Activated CD8-positive, alpha-beta T cell treated with anti-CD3 and anti-CD28 coated beads for 36 hours (primary cell): ENCODE measurements at regions not wholly inside any gene's neighbourhood (a gene's known extent, or its start where the extent isn't known, plus 50 kb on each side); places are given as distances from the start of the nearest gene placed in this dataset.
"Not testable (repeated sequence)": the region's sequence is repeated elsewhere in the genome, so short reads cannot be mapped to it uniquely, and the experiment has no call there.

Experiments used
- ATAC-seq: fragments of 200-7000 bp; cut with Tn5 transposase; one replicate; pipeline ENCODE4 v1.10.0; 2021; ENCODE audit warnings: mild to moderate bottlenecking, moderate library complexity
- CTCF ChIA-PET: fragments of 350-600 bp; sonication (Branson Sonifier 250); formaldehyde crosslinking; loops from one replicate; lab custom pipeline; 2021; ENCODE audit warnings: antibody characterized with exemption; lab: Charles Lee
- POLR2A ChIA-PET: fragments of 350-600 bp; sonication (Branson Sonifier 250); formaldehyde crosslinking; loops from one replicate; lab custom pipeline; 2021; ENCODE audit warnings: antibody characterized with exemption; lab: Charles Lee
- DNase-seq: peaks from one replicate; pipeline ENCODE4 v3.0.0-alpha.2; 2020
- H3K27ac Mint-ChIP-seq: one replicate; pipeline ENCODE4 v1.8.0; 2021; ENCODE audit warnings: mild to moderate bottlenecking, mixed read lengths
- H3K27me3 Mint-ChIP-seq: one replicate; pipeline ENCODE4 v1.8.0; 2021; ENCODE audit warnings: mixed read lengths
- H3K36me3 Mint-ChIP-seq: one replicate; pipeline ENCODE4 v1.8.0; 2021; ENCODE audit warnings: low read depth, mixed read lengths
- H3K4me1 Mint-ChIP-seq: one replicate; pipeline ENCODE4 v1.8.0; 2021; ENCODE audit warnings: low read depth, mixed read lengths
- H3K4me3 Mint-ChIP-seq: one replicate; pipeline ENCODE4 v1.8.0; 2021; ENCODE audit warnings: mild to moderate bottlenecking, moderate library complexity, mixed read lengths
- H3K9me3 Mint-ChIP-seq: one replicate; pipeline ENCODE4 v1.8.0; 2021; ENCODE audit warnings: mixed read lengths
- intact Hi-C: fragments of 100-400 bp; cut with micrococcal nuclease; formaldehyde crosslinking; loops from one replicate; pipeline ENCODE4 v1.10.0; 2022
- TF ChIP-seq, protein P1 (sequence below): fragments of 200-600 bp; IDR thresholded peaks from one replicate; pipeline ENCODE4 v1.8.0; 2022; ENCODE audit warnings: antibody characterized with exemption, mild to moderate bottlenecking

DNA sequence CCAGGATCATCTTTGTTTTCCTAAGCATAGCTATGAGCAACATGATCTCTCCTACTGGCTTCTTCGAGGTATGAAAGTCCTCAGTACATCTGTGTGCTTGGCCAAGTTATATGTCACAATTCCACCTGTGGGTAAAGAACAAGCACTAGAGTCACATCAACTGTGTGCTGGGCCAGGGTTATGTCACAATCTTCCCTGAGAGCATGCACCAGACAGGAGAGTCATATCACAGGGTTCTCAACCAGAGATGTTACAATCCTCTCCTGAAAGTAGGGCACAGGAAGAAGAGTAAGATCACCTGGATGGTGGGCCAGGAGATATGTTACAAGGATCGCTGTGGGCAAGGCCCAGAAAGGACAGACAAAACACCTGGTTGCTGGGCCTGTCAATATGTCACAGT is 143.7 kb downstream of the ZNF675 start:
- TF ChIP-seq, protein P1, sequence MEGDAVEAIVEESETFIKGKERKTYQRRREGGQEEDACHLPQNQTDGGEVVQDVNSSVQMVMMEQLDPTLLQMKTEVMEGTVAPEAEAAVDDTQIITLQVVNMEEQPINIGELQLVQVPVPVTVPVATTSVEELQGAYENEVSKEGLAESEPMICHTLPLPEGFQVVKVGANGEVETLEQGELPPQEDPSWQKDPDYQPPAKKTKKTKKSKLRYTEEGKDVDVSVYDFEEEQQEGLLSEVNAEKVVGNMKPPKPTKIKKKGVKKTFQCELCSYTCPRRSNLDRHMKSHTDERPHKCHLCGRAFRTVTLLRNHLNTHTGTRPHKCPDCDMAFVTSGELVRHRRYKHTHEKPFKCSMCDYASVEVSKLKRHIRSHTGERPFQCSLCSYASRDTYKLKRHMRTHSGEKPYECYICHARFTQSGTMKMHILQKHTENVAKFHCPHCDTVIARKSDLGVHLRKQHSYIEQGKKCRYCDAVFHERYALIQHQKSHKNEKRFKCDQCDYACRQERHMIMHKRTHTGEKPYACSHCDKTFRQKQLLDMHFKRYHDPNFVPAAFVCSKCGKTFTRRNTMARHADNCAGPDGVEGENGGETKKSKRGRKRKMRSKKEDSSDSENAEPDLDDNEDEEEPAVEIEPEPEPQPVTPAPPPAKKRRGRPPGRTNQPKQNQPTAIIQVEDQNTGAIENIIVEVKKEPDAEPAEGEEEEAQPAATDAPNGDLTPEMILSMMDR, result no peak
- Mint-ChIP-seq H3K4me3 (no peak overlapping the region), H3K9me3 (peaks cover 2% of the 10 kb centered on the region), H3K27ac (no peak overlapping the region), H3K36me3 (no peaks in the 10 kb centered on the region), H3K27me3 (no peaks in the 10 kb centered on the region), H3K4me1 (no peaks in the 10 kb centered on the region)
- ChIA-PET CTCF (no interaction called here), POLR2A (no interaction called here)
- DNase-seq (no peak), ATAC-seq (no peak)
- intact Hi-C loops, result no loop called here

DNA sequence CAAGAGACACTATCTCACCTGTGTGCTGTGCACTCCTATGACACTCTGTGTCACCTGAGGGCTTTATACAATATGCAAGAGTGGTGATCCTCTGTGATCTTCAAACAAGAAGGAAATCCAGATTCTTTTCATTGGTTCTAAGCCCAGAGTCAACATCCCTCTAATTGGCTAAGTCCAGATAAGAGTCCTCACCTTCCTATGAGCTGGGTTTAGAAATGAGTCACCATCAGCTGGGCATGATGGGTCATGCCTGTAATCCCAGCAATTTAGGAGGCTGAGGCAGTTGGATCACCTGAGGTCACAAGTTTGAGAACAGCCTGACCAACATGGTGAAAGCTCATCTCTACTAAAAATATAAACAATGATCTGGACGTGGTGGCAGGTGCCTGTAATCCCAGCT is 144.4 kb downstream of the ZNF675 start:
- Mint-ChIP-seq H3K27ac (no peak overlapping the region), H3K4me3 (no peak overlapping the region), H3K4me1 (no peaks in the 10 kb centered on the region), H3K36me3 (no peaks in the 10 kb centered on the region), H3K27me3 (no peaks in the 10 kb centered on the region), H3K9me3 (peaks cover 2% of the 10 kb centered on the region)
- CTCF ChIA-PET, result no interaction called here
- DNase-seq, result no peak
- POLR2A ChIA-PET, result no interaction called here
- ATAC-seq, result no peak
- TF ChIP-seq, protein P1, result no peak
- intact Hi-C loops, result no loop called here

DNA sequence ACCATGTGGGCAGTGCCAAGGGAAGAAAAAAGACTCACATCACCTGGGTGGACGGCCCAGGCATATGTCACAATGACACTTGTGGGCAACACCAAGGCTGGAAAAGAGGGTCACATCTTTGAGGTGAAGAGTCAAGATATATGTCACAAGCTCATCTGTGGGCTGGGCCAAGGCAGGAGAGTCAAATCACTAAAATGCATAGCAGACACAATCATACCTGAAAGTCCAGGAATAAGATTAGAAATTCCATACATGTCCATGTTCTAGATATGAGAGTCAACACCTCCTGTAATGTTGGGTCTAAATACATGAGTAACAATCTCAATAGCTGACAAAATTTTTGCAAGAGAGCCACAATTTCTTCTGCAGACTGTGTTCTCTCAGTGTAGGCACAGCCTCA is 145.0 kb downstream of the ZNF675 start:
- ATAC-seq (no peak), DNase-seq (no peak)
- no peaks in the 10 kb centered on the region for H3K36me3 Mint-ChIP-seq
- no peak overlapping the region for H3K4me3 Mint-ChIP-seq
- ChIA-PET POLR2A (no interaction called here), CTCF (no interaction called here)
- no peaks in the 10 kb centered on the region for H3K4me1 Mint-ChIP-seq
- H3K27ac Mint-ChIP-seq, result no peak overlapping the region
- H3K9me3 Mint-ChIP-seq, result peaks cover 2% of the 10 kb centered on the region
- TF ChIP-seq, protein P1, result no peak
- H3K27me3 Mint-ChIP-seq, result no peaks in the 10 kb centered on the region
- intact Hi-C loops, result no loop called here

DNA sequence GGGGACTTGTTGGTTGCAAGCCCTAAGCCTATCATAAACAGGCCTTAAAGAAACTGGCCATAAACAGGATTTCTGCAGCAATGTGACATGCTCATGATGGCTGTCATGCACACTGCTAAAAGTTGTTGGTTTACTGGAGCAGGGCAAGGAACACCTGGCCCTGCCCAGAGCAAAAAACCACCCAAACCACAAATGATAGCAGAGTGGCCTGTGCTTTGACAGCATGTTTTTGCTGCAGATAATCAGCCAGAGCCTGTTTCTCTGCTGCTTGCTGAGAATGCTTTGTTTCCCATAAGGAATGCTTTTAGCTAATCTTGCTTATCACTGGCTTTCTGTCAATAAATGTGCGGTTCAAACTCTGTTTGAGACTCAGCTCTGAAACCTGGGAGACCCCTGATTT is 144.9 kb upstream of the ZNF91 start:
- CTCF ChIA-PET, intact Hi-C loops, H3K27ac Mint-ChIP-seq, ATAC-seq, H3K27me3 Mint-ChIP-seq, DNase-seq, H3K9me3 Mint-ChIP-seq, H3K36me3 Mint-ChIP-seq, H3K4me1 Mint-ChIP-seq, H3K4me3 Mint-ChIP-seq, POLR2A ChIA-PET: not testable (repeated sequence)

DNA sequence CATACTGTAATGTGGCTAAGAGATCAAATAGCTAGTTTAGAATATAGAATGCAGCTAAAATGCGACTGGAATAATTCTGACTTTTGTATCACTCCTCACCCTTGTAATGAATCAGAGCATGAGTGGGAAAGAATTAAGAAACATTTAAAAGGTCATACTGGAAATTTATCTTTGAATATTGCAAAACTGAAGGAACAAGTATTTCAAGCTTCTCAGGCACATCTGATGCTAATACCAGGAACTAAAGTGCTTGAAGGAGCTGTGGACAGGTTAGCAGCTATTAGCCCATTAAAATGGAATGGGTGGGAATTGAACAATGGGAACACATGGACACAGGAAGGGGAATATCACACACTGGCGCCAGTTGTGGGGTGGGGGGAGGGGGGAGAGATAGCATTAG is 144.2 kb upstream of the ZNF91 start:
- intact Hi-C loops, result no loop called here
- no peak overlapping the region for H3K27ac Mint-ChIP-seq
- DNase-seq (no peak), ATAC-seq (no peak)
- CTCF ChIA-PET, result no interaction called here
- H3K36me3 Mint-ChIP-seq, result no peaks in the 10 kb centered on the region
- H3K9me3 Mint-ChIP-seq, result peaks cover 2% of the 10 kb centered on the region
- no peaks in the 10 kb centered on the region for H3K4me1 Mint-ChIP-seq
- H3K4me3 Mint-ChIP-seq, result no peak overlapping the region
- TF ChIP-seq, protein P1, result no peak
- no peaks in the 10 kb centered on the region for H3K27me3 Mint-ChIP-seq
- POLR2A ChIA-PET, result no interaction called here

DNA sequence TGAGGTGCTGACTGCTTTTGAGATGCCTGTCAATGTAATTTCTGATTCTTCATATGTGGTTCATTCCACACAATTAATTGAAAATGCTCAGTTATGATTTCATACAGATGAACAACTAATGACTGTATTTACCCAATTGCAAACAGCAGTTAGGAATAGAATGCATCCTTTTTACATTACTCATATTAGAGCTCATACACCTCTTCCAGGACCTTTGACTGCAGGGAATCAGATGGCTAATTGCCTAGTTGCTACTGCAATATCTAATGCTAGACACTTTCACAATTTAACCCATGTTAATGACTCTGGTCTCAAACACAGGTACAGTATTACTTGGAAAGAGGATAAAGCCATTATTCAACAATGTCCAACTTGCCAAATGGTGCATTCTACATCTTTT is 141.9 kb upstream of the ZNF91 start:
- H3K27me3 Mint-ChIP-seq, H3K9me3 Mint-ChIP-seq, POLR2A ChIA-PET, H3K27ac Mint-ChIP-seq, H3K4me3 Mint-ChIP-seq, H3K36me3 Mint-ChIP-seq, intact Hi-C loops, ATAC-seq, DNase-seq, CTCF ChIA-PET, H3K4me1 Mint-ChIP-seq: not testable (repeated sequence)

DNA sequence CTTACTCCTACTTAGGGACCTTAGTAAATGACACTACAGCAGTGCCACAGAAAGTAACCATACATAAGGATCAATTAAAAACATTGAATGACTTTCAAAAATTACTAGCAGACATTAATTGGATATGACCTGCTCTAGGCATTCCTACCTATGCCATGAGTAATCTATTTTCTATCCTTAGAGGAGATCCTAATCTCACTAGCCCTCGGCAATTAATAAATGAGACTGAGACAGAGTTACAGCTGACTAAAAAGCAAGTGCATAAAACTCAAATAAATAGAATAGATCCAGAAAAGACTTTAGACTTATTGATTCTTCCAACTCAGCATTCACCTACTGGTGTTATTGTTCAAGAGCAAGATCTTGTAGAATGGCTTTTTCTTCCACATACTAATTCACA is 141.1 kb upstream of the ZNF91 start:
- CTCF ChIA-PET, H3K9me3 Mint-ChIP-seq, H3K4me3 Mint-ChIP-seq, ATAC-seq, intact Hi-C loops, POLR2A ChIA-PET, H3K4me1 Mint-ChIP-seq, DNase-seq, H3K27ac Mint-ChIP-seq, H3K27me3 Mint-ChIP-seq, H3K36me3 Mint-ChIP-seq: not testable (repeated sequence)

DNA sequence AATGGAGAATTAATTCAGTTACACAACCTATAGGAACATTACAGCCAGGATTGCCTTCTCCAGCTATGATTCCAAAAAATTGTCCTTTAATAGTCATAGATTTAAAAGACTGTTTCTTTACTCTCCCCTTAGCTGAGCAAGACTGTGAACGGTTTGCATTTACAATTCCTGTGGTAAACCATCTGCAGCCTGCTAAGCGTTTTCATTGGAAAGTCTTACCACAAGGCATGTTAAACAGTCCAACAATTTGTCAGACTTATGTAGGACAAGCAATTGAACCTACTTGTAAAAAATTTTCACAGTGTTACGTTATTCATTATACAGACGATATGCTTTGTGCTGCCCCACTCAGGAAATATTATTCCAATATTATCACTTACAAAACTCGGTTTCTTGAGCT is 140.6 kb upstream of the ZNF91 start:
- CTCF ChIA-PET, POLR2A ChIA-PET, ATAC-seq, H3K36me3 Mint-ChIP-seq, H3K9me3 Mint-ChIP-seq, H3K27me3 Mint-ChIP-seq, H3K4me3 Mint-ChIP-seq, DNase-seq, H3K27ac Mint-ChIP-seq, H3K4me1 Mint-ChIP-seq, intact Hi-C loops: not testable (repeated sequence)

DNA sequence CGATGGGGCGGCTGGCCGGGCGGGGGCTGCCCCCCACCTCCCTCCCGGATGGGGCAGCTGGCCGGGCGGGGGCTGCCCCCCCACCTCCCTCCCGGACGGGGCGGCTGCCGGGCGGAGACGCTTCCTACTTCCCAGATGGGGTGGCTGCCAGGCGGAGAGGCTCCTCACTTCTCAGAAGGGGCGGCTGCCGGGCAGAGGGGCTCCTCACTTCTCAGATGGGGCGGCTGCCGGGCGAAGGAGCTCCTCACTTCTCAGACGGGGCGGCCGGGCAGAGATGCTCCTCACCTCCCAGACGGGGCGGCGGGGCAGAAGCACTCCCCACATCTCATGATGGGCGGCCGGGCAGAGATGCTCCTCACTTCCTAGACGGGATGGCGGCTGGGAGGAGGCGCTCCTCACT is 138.2 kb upstream of the ZNF91 start:
- H3K36me3 Mint-ChIP-seq, H3K9me3 Mint-ChIP-seq, H3K27me3 Mint-ChIP-seq, H3K4me3 Mint-ChIP-seq, H3K27ac Mint-ChIP-seq, POLR2A ChIA-PET, DNase-seq, H3K4me1 Mint-ChIP-seq, CTCF ChIA-PET, ATAC-seq, intact Hi-C loops: not testable (repeated sequence)
